Osteocyte (in vitro differentiated cells): ENCODE measurements at regions not wholly inside any gene's neighbourhood (a gene's known extent, or its start where the extent isn't known, plus 50 kb on each side); places are given as distances from the start of the nearest gene placed in this dataset.

Source experiments
- DNase-seq: peaks from one replicate; pipeline ENCODE4 v3.0.0; 2021; ENCODE audit warnings: mixed read lengths; ENCODE audit not compliant: unreplicated experiment; ENCODE audit errors: extremely low spot score
- H3K27ac Mint-ChIP-seq: one replicate; pipeline ENCODE4 v1.8.0; 2021; ENCODE audit warnings: mild to moderate bottlenecking, mixed read lengths; ENCODE audit not compliant: unreplicated experiment
- H3K27me3 Mint-ChIP-seq: one replicate; pipeline ENCODE4 v1.8.0; 2021; ENCODE audit warnings: mixed read lengths; ENCODE audit not compliant: unreplicated experiment
- H3K36me3 Mint-ChIP-seq: one replicate; pipeline ENCODE4 v1.8.0; 2021; ENCODE audit warnings: mixed read lengths; ENCODE audit not compliant: unreplicated experiment
- H3K4me1 Mint-ChIP-seq: one replicate; pipeline ENCODE4 v1.8.0; 2021; ENCODE audit warnings: mixed read lengths; ENCODE audit not compliant: unreplicated experiment
- H3K4me3 Mint-ChIP-seq: one replicate; pipeline ENCODE4 v1.8.0; 2021; ENCODE audit warnings: mild to moderate bottlenecking, moderate library complexity, mixed read lengths; ENCODE audit not compliant: unreplicated experiment
- H3K9me3 Mint-ChIP-seq: one replicate; pipeline ENCODE4 v1.8.0; 2021; ENCODE audit warnings: mixed read lengths; ENCODE audit not compliant: unreplicated experiment
- CTCF ChIP-seq: fragments of 200-600 bp; sonication (generic); IDR thresholded peaks from 2 replicates; pipeline ENCODE4 v1.5.0; 2021; ENCODE audit warnings: antibody characterized with exemption, mild to moderate bottlenecking, moderate library complexity

GRCh38 chr14:43145361-43145760 lies 1361.7 kb downstream of the FSCB start:
- Mint-ChIP-seq H3K27ac (no peak overlapping the region), H3K9me3 (no peaks in the 10 kb centered on the region), H3K36me3 (no peaks in the 10 kb centered on the region), H3K4me3 (no peak overlapping the region), H3K4me1 (no peaks in the 10 kb centered on the region), H3K27me3 (no peaks in the 10 kb centered on the region)
- TF ChIP-seq CTCF, result no peak
- no peak for DNase-seq

- no peak overlapping the region for H3K27ac Mint-ChIP-seq
- peaks cover 3% of the 10 kb centered on the region for H3K9me3 Mint-ChIP-seq
- no peak for TF ChIP-seq CTCF
- no peak for DNase-seq
- no peaks in the 10 kb centered on the region for H3K27me3 Mint-ChIP-seq
- no peaks in the 10 kb centered on the region for H3K4me1 Mint-ChIP-seq
- H3K36me3 Mint-ChIP-seq, result no peaks in the 10 kb centered on the region
- H3K4me3 Mint-ChIP-seq, result no peak overlapping the region
These were observed 1364.0 kb downstream of the FSCB start for GRCh38 chr14:43143106-43143505.

GRCh38 chr14:43141636-43142191 lies 1365.4 kb downstream of the FSCB start:
- peaks cover 3% of the 10 kb centered on the region for H3K9me3 Mint-ChIP-seq
- no peaks in the 10 kb centered on the region for H3K36me3 Mint-ChIP-seq
- peak; percentile 79 for DNase-seq
- H3K27me3 Mint-ChIP-seq, result no peaks in the 10 kb centered on the region
- no peak overlapping the region for H3K27ac Mint-ChIP-seq
- no peaks in the 10 kb centered on the region for H3K4me1 Mint-ChIP-seq
- no peak for TF ChIP-seq CTCF
- no peak overlapping the region for H3K4me3 Mint-ChIP-seq

GRCh38 chr14:43140453-43140852 lies 1366.6 kb downstream of the FSCB start:
- H3K4me1 Mint-ChIP-seq, result no peaks in the 10 kb centered on the region
- DNase-seq, result no peak
- TF ChIP-seq CTCF, result no peak
- no peaks in the 10 kb centered on the region for H3K27me3 Mint-ChIP-seq
- no peak overlapping the region for H3K4me3 Mint-ChIP-seq
- no peak overlapping the region for H3K27ac Mint-ChIP-seq
- peaks cover 7% of the 10 kb centered on the region for H3K9me3 Mint-ChIP-seq
- H3K36me3 Mint-ChIP-seq, result no peaks in the 10 kb centered on the region

- H3K27me3 Mint-ChIP-seq, result no peaks in the 10 kb centered on the region
- H3K9me3 Mint-ChIP-seq, result peaks cover 17% of the 10 kb centered on the region
- no peak overlapping the region for H3K4me3 Mint-ChIP-seq
- DNase-seq, result no peak
- TF ChIP-seq CTCF, result no peak
- H3K4me1 Mint-ChIP-seq, result no peaks in the 10 kb centered on the region
- H3K27ac Mint-ChIP-seq, result no peak overlapping the region
- no peaks in the 10 kb centered on the region for H3K36me3 Mint-ChIP-seq
These were observed 1371.1 kb downstream of the FSCB start for GRCh38 chr14:43135877-43136411.
